ENCODE measurements at regions not wholly inside any gene's neighbourhood (a gene's known extent, or its start where the extent isn't known, plus 50 kb on each side); places are given as distances from the start of the nearest gene placed in this dataset.

- Histone ChIP-seq H3K36me3 (no peaks in the 10 kb centered on the region), H3K4me3 (no peak overlapping the region), H3K27me3 (no peaks in the 10 kb centered on the region), H3K27ac (peak overlapping the region in 2 of 4 donors; percentile 38 to 60), H3K4me1 (peaks cover 0 to 8% (median 1%) of the 10 kb centered on the region in 4 donors), H3K9me3 (no peaks in the 10 kb centered on the region)
- TF ChIP-seq POLR2A (IDR thresholded peaks at IDR 0.05): no peak
- TF ChIP-seq, protein P1, sequence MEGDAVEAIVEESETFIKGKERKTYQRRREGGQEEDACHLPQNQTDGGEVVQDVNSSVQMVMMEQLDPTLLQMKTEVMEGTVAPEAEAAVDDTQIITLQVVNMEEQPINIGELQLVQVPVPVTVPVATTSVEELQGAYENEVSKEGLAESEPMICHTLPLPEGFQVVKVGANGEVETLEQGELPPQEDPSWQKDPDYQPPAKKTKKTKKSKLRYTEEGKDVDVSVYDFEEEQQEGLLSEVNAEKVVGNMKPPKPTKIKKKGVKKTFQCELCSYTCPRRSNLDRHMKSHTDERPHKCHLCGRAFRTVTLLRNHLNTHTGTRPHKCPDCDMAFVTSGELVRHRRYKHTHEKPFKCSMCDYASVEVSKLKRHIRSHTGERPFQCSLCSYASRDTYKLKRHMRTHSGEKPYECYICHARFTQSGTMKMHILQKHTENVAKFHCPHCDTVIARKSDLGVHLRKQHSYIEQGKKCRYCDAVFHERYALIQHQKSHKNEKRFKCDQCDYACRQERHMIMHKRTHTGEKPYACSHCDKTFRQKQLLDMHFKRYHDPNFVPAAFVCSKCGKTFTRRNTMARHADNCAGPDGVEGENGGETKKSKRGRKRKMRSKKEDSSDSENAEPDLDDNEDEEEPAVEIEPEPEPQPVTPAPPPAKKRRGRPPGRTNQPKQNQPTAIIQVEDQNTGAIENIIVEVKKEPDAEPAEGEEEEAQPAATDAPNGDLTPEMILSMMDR (IDR thresholded peaks at IDR 0.05): peak in 1 of 6 experiments; percentile 19
- peak in 1 of 3 donors; percentile 60 for DNase-seq
Measured at GRCh38 chr1:228830954-228831481, 95.7 kb downstream of the RHOU start.

DNA sequence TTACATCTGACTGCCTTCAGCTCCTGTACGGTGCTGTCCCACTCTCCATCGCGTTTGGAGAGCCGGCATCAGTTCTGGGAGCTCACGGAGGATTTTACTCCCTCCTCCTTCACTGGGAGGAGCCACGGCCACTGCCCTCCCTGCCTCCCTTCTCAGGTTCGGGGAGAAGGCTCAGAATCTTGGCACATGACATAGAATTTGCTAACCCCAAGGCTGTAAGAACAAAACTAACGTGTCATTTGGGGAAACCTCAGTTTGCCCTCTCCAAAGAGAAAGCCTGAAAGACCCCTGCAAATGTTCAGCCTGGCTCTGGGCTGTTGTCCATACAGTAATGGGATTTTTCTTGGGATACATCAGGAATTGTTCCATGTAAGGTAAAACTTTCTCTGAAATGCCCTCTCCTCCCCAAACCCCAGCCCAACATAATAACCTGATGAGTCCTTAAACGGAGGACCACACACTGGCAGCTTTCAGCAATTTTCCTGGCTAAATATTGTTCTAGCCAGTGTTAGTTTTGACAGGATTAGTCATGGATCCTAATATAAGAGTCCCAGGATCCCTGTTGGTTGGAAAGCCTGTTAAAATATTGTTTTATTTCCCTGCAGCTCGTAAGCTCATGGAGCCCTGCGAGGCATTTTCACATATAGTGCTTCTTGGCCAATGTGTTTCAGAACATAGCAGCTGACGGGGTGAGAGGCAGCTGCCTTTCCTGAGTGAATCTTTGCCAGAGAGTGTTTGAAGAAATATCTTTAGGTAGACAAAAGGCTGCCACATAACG is 98.8 kb downstream of the RHOU start:
- Histone ChIP-seq H3K4me3 (no peak overlapping the region), H3K4me1 (peaks cover 0 to 15% (median 4%) of the 10 kb centered on the region in 4 donors), H3K27ac (no peak overlapping the region), H3K9me3 (no peaks in the 10 kb centered on the region), H3K36me3 (no peaks in the 10 kb centered on the region), H3K27me3 (no peaks in the 10 kb centered on the region)
- no peak for DNase-seq
- TF ChIP-seq, protein P1 (IDR thresholded peaks at IDR 0.05): no peak
- TF ChIP-seq POLR2A (IDR thresholded peaks at IDR 0.05): no peak

GRCh38 chr1:228835456-228835855 is 100.2 kb downstream of the RHOU start:
- peaks cover 0 to 18% (median 4%) of the 10 kb centered on the region in 4 donors for H3K4me1 ChIP-seq
- peak overlapping the region in 3 of 4 donors; percentile 44 to 93 (median 92) for H3K27ac ChIP-seq
- H3K4me3 ChIP-seq: no peak overlapping the region
- no peaks in the 10 kb centered on the region for H3K9me3 ChIP-seq
- H3K27me3 ChIP-seq: no peaks in the 10 kb centered on the region
- no peak for DNase-seq
- no peaks in the 10 kb centered on the region for H3K36me3 ChIP-seq
- no peak for TF ChIP-seq POLR2A (IDR thresholded peaks at IDR 0.05)
- TF ChIP-seq, protein P1 (IDR thresholded peaks at IDR 0.05): no peak

DNA sequence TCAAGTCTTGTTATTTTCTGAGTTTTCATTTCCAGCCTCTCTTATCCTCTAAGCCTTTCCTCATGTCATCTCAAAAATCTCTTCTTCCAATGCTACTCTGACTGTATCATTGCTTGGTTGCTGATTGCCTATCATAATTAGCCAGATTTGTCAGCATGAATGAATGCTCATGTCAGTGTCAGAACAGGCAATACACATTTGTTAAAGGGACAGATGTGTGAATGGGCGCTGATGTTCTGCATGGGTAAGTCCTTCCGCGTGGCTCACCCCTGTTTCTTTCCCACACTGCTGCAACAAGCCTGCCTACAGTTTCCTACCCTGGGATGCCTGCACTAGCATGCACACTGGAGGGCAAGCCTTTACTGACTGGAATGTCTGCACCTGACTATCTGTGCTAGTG is 100.6 kb downstream of the RHOU start:
- H3K4me1 ChIP-seq: peaks cover 0 to 14% (median 3%) of the 10 kb centered on the region in 4 donors

DNA sequence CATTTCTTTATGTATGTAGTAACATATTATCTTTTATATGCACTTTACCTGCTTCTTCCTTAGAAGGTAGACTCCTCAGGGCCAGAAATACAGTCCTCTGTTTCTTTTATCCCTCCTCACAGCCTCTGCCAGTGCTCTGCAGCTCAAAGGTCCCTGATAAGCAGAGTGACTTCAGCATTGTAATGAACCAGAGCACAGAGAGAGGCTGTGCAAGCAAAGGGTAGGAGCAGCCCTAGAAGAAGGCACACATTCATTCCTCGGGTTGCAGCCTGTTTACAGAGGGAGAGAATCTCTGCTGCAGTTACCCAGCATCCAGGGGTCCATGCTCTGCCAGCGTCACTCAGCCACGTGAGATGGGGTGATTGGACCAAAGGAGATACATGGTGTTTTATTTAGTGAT is 101.1 kb downstream of the RHOU start:
- peak in 2 of 3 donors; percentile 63 to 77 for DNase-seq
- Histone ChIP-seq H3K4me3 (peak overlapping the region in 2 of 4 donors; percentile 48 to 50), H3K36me3 (no peaks in the 10 kb centered on the region), H3K27me3 (no peaks in the 10 kb centered on the region), H3K27ac (peak overlapping the region in 3 of 4 donors; percentile 75 to 93 (median 92)), H3K9me3 (no peaks in the 10 kb centered on the region), H3K4me1 (peaks cover 0 to 12% (median 2%) of the 10 kb centered on the region in 4 donors)
- TF ChIP-seq, protein P1 (IDR thresholded peaks at IDR 0.05): peak in 1 of 6 experiments; percentile 1
- TF ChIP-seq POLR2A (IDR thresholded peaks at IDR 0.05): peak; percentile 96 to 97

More for the DNA sequence above, 100.6 kb downstream of the RHOU start:
- no peak for DNase-seq
- Histone ChIP-seq H3K27ac (peak overlapping the region in 3 of 4 donors; percentile 44 to 93 (median 92)), H3K4me3 (peak overlapping the region in 1 of 4 donors; percentile 50), H3K36me3 (no peaks in the 10 kb centered on the region), H3K9me3 (no peaks in the 10 kb centered on the region), H3K27me3 (no peaks in the 10 kb centered on the region)
- TF ChIP-seq, protein P1 (IDR thresholded peaks at IDR 0.05): no peak
- no peak for TF ChIP-seq POLR2A (IDR thresholded peaks at IDR 0.05)

Measured in Peyer's patch (tissue), 4 donors.